ENCODE measurements at regions not wholly inside any gene's neighbourhood (a gene's known extent, or its start where the extent isn't known, plus 50 kb on each side); places are given as distances from the start of the nearest gene placed in this dataset.

GRCh38 chr20:7692478-7692877, 247.8 kb downstream of the HAO1 start:
- TF ChIP-seq CTCF (conservative IDR thresholded peaks at IDR 0.05; ENCODE audit: low read length): no peak
- no peak for TF ChIP-seq EZH2phosphoT487 (IDR thresholded peaks at IDR 0.05; ENCODE audit: borderline replicate concordance)
